ENCODE measurements at regions not wholly inside any gene's neighbourhood (a gene's known extent, or its start where the extent isn't known, plus 50 kb on each side); places are given as distances from the start of the nearest gene placed in this dataset.

DNA sequence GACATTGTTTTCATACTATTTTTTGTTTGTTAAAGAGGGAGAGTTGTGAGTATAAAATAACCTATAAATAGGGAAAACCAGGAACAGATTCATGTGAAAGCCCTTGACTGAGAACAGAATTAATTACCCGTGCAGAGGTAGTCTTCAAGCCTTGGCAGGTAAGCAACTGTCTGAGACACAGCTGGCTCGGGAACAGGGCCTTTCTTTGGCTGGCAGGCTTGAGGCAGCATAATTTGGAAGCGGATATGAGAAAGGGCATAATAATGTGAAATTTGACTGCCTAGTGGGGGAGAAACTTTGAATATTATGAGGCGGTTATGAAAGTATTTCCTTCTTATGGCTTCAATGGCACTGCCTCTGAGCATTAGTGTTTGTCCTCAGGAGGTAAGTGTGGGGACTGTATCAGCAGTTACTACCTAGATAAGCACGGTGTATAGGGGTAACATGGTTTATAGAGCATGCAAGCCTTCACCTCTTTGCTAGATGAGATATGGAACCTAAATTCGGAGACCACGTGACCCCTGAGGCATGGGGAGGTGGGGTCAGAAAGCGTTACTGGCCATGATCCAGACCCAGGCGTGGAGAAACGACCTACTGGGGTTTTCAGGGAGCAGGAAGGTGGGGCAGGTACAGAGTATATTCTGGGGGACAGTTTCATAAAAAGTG is 210.2 kb upstream of the GAS1 start:
- no peak for DNase-seq (ENCODE audit: low spot score)

- no peak for DNase-seq (ENCODE audit: low spot score)
Measured at GRCh38 chr9:87158765-87159164, 211.5 kb upstream of the GAS1 start.

- no peak for DNase-seq (ENCODE audit: low spot score)
Measured at GRCh38 chr9:87160148-87161102, 213.1 kb upstream of the GAS1 start.

GRCh38 chr9:87167161-87167560 is 219.9 kb upstream of the GAS1 start:
- no peak for DNase-seq (ENCODE audit: low spot score)

DNA sequence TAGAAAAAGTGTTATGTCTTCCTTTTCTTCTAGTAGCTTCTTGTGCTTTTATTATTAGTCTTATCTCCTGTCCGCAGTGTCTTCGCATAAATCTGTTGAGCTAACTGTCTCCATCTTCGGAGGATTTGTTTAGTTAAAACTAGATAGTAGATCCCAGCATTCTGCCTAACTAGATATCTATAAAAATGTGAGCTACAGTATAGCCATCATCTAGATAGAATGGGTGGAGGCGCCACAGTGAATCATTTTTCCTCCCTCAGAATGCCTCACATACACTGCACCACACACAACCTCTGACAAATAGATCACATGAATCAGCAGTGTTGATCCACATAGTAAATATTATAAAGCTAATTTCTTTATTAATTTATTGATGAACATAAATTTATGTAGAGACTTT is 220.3 kb upstream of the GAS1 start:
- no peak for DNase-seq (ENCODE audit: low spot score)

GRCh38 chr9:87178302-87178701 is 231.0 kb upstream of the GAS1 start:
- DNase-seq (ENCODE audit: low spot score): no peak

DNA sequence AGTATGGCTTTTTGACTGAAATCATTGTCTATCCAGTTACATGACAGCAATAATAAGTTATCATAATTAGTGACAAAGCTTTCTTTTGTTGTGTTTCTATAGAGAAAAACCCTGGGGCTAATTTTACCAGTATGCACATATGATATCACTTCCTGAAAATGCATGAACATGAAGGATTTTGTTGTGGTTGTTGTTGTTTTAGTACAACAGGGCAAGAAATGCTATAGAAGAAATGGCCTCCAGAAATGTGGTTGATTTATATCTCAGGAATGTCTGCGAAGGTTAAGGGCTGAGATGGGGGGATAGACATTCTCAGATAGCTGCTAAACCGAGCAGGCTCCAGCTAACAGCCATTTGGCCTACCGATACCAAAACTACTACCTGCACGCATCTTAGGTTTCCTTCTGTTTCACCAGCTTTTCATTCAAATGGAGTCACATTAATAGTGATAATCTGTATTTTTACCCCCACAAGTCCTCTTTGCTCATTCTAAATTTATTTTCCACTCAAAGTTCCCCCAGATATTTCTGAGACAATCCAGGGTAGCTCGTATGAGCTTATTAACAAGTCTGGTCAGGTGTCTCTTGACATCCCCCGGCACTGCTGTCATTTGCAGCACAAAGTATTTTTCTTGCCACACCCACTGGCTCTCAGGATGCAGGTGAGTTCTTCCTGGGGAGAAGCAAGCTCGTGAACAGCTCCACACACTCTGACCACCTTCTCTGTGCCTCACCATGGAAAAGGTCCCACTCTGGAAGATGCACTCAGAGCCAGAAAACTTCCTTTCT is 232.4 kb upstream of the GAS1 start:
- DNase-seq (ENCODE audit: low spot score): no peak

DNA sequence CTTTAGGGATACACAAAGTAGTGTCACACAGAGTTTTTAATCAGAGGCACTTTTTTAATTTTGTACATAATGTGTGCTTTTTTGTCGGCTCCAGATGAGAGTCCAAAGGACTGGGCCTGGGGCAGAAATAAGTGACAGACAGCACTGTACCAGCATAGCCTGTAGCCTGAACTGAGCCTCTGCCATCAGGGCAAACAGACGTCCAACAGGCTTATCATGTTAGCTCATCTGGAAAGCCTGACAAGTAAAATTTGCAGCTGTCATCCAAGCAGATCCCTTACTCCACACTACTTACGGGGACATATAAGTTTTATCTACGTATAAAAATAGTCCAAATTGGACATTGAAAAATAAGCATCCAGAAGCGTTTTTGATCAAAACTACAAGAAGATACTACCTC is 233.1 kb upstream of the GAS1 start:
- no peak for DNase-seq (ENCODE audit: low spot score)

GRCh38 chr9:87180841-87181240 is 233.5 kb upstream of the GAS1 start:
- DNase-seq (ENCODE audit: low spot score): no peak

DNA sequence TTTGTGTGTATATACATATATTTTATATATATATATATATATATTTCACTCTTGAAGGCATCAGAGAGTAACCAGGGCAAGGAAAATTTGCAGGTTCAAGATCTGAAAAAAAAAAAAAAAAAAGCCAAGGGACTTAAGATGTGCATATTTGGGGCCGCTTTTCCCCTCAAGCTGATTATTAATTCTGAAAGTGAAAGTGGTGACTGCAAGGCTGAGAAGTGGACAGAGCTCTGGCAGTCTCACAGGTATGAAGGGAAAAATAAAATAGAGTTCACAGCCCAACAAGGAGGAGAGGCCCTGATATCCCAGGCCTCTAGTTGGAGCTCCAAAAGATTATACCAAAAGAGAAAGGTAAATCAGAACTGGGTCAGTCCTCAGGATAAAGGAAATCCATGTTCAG is 234.4 kb upstream of the GAS1 start:
- no peak for DNase-seq (ENCODE audit: low spot score)

- DNase-seq (ENCODE audit: low spot score): no peak
Measured at GRCh38 chr9:87184956-87185642, 237.8 kb upstream of the GAS1 start.

DNA sequence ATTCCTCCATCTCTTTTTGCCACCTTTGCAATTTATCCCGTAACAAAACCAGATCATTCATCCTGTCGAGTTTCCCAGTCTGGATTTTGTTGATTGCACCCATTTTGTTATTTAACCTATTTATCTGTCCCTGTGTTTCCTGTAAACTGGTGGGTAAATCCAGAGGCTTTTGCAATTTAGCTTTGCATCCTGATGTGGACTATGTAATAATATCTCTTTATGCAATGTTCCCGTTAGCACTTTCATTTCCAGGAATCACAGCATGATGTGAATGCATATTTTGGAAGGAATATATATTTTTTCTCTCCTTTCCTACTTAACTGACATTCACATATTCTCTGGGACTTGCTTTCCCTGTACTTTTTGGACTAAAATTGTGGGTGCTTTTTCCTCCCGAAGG is 240.3 kb upstream of the GAS1 start:
- DNase-seq (ENCODE audit: low spot score): no peak

DNA sequence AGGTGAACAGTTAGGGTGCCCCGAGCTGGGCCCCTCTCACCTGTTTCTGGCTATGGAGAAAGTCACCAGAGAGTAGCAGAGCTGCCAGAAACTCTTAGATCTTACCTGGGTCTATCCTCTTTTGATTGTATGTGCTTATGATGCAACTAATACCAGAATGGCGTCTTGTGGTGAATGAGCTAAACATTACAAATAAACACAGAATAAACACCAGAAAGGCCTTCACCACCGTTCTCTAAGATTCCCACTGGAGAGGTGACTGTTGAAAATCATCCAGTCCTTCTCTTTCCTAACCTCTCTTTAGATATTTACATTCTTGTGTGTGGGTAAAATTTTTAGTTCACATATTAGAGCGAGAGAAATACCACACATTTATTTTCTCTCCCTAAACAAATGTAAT is 241.7 kb upstream of the GAS1 start:
- no peak for DNase-seq (ENCODE audit: low spot score)

GRCh38 chr9:87193151-87193550 is 245.8 kb upstream of the GAS1 start:
- DNase-seq (ENCODE audit: low spot score): no peak

- no peak for DNase-seq (ENCODE audit: low spot score)
Measured at GRCh38 chr9:87193925-87194868, 246.9 kb upstream of the GAS1 start.

- no peak for DNase-seq (ENCODE audit: low spot score)
Measured at GRCh38 chr9:87195306-87195705, 248.0 kb upstream of the GAS1 start.

DNA sequence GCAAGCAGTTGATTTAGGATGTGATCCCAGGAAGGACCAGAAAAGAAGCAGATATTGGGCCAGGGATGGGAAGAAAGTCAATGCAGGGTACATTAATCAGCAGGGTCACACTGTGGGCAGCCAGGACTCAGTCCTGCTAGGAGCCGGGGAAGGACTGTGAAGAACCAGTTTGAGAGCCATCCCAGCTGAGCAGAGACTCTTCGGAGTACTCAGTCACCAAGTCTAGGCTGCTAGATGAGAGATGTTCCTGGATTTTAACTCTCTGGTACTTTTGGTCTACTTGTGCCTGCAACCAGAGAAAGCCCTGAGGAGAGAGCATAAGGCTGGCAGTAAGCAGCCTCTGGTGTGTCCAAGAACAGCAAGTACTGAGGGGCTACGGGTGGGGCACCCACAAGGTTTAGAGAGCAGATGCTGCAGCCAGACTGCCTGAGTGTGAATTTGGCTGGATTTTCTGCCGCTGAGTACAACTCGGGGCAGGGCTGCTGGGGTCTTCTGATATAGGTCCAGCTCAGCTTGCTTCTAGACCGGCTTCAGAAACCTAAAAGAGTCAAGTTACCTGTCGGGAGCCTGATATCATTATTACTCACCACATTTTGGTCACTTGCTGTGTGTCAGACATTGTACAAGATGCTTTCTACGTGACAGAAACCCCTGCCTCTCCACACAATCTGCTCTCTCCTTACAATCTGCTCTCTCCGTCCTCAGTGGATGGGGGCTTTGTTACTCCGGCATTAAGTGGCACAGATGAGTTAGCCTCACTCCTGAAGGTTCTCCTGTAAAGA is 250.2 kb upstream of the GAS1 start:
- DNase-seq (ENCODE audit: low spot score): no peak

DNA sequence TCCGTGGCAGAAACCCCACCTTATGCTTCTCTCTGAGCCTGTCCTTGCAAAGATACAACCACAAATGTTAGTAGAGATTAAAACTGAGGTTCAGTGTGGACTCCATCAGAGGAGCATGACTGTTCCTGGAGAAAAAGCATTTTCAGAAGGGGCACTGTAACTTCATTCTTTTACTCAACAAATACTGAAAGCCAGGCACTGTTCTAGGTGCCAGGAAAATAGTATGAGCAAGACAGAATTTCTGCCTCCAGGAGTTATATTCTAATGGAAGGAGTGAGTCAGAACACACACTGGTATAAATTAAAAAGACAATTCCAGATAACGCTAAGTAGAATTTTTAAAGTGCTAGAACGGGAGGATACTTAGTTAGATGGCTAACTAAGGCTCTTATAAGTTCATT is 251.4 kb upstream of the GAS1 start:
- DNase-seq (ENCODE audit: low spot score): no peak

- no peak for DNase-seq (ENCODE audit: low spot score)
Measured at GRCh38 chr9:87199278-87199677, 252.0 kb upstream of the GAS1 start.

DNA sequence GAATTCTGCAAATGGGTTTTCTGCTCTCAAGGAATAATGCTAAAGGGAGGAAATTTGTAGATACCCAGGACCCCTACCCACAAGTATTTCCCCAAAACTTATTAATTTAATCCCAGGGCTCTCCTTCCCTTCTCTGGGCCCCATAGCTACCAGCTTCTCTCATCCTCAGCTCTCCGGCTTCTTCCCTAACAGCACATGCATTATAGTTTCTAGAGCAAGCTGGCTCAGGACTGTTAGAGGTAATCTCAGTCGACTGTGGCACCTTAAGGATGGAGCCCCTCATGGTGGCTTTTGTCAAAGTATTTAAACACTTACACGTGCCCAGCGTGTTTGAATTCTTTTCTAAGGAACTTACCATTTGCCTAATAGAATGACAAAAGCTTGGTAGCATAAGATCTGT is 252.5 kb upstream of the GAS1 start:
- DNase-seq (ENCODE audit: low spot score): no peak

All from LoVo (cell line).